ENCODE measurements at regions not wholly inside any gene's neighbourhood (a gene's known extent, or its start where the extent isn't known, plus 50 kb on each side); places are given as distances from the start of the nearest gene placed in this dataset.

GRCh38 chr4:16450724-16451123 is 224.5 kb upstream of the TAPT1 start:
- no peak for ATAC-seq
- Histone ChIP-seq H3K27ac (ENCODE audit: low read depth, low read length) (no peak overlapping the region), H3K9me3 (ENCODE audit: control insufficient read depth in 2 of 3, low read length in 3 of 3) (no peaks in the 10 kb centered on the region), H3K27me3 (ENCODE audit: control insufficient read depth in 2 of 2, insufficient read depth in 2 of 2, low read length in 2 of 2) (no peaks in the 10 kb centered on the region), H3K4me1 (ENCODE audit: control insufficient read depth in 2 of 2, insufficient read depth in 2 of 2, low read length in 2 of 2) (no peaks in the 10 kb centered on the region), H3K4me3 (ENCODE audit: low read length) (no peak overlapping the region), H3K36me3 (ENCODE audit: control insufficient read depth in 2 of 3, insufficient read depth in 3 of 3, low read length in 3 of 3) (no peaks in the 10 kb centered on the region)
- peaks cover 0 to 9% (median 0%) of the 10 kb centered on the region in 5 donors for H3K27me3 Mint-ChIP-seq
- no peak overlapping the region for H3K27ac Mint-ChIP-seq
- no peaks in the 10 kb centered on the region for H3K4me1 Mint-ChIP-seq
- intact Hi-C loops (cut with micrococcal nuclease), result no loop called here
- ChIA-PET POLR2A (no interaction called here), CTCF (no interaction called here)
- no peak for DNase-seq
- H3K4me3 Mint-ChIP-seq, result no peak overlapping the region
- no peaks in the 10 kb centered on the region for H3K36me3 Mint-ChIP-seq
- H3K9me3 Mint-ChIP-seq, result peaks cover 0 to 1% (median 0%) of the 10 kb centered on the region in 11 donors

- H3K4me1 ChIP-seq (ENCODE audit: control insufficient read depth in 2 of 2, insufficient read depth in 2 of 2, low read length in 2 of 2), result no peaks in the 10 kb centered on the region
- no peak for ATAC-seq
- no peak overlapping the region for H3K27ac Mint-ChIP-seq
- H3K4me3 Mint-ChIP-seq, result no peak overlapping the region
- no peak overlapping the region for H3K4me3 ChIP-seq (ENCODE audit: low read length)
- ChIA-PET POLR2A (no interaction called here), CTCF (no interaction called here)
- H3K27ac ChIP-seq (ENCODE audit: low read depth, low read length), result no peak overlapping the region
- H3K36me3 ChIP-seq (ENCODE audit: control insufficient read depth in 2 of 3, insufficient read depth in 3 of 3, low read length in 3 of 3), result no peaks in the 10 kb centered on the region
- no peaks in the 10 kb centered on the region for H3K36me3 Mint-ChIP-seq
- no peaks in the 10 kb centered on the region for H3K27me3 ChIP-seq (ENCODE audit: control insufficient read depth in 2 of 2, insufficient read depth in 2 of 2, low read length in 2 of 2)
- no peak for DNase-seq
- peaks cover 0 to 2% (median 0%) of the 10 kb centered on the region in 5 donors for H3K27me3 Mint-ChIP-seq
- intact Hi-C loops (cut with micrococcal nuclease), result no loop called here
- H3K9me3 ChIP-seq (ENCODE audit: control insufficient read depth in 2 of 3, low read length in 3 of 3), result no peaks in the 10 kb centered on the region
- H3K9me3 Mint-ChIP-seq, result peaks cover 0 to 1% (median 0%) of the 10 kb centered on the region in 11 donors
- no peaks in the 10 kb centered on the region for H3K4me1 Mint-ChIP-seq
Observed at GRCh38 chr4:16450031-16450430, 223.8 kb upstream of the TAPT1 start.

- DNase-seq, result no peak
- ChIA-PET CTCF (no interaction called here), POLR2A (no interaction called here)
- H3K27me3 ChIP-seq (ENCODE audit: control insufficient read depth in 2 of 2, insufficient read depth in 2 of 2, low read length in 2 of 2), result no peaks in the 10 kb centered on the region
- no peaks in the 10 kb centered on the region for H3K36me3 ChIP-seq (ENCODE audit: control insufficient read depth in 2 of 3, insufficient read depth in 3 of 3, low read length in 3 of 3)
- no peaks in the 10 kb centered on the region for H3K36me3 Mint-ChIP-seq
- no peaks in the 10 kb centered on the region for H3K9me3 ChIP-seq (ENCODE audit: control insufficient read depth in 2 of 3, low read length in 3 of 3)
- no peak for ATAC-seq
- H3K27me3 Mint-ChIP-seq, result no peaks in the 10 kb centered on the region
- no peaks in the 10 kb centered on the region for H3K9me3 Mint-ChIP-seq
- H3K4me1 ChIP-seq (ENCODE audit: control insufficient read depth in 2 of 2, insufficient read depth in 2 of 2, low read length in 2 of 2), result no peaks in the 10 kb centered on the region
- no peak overlapping the region for H3K27ac ChIP-seq (ENCODE audit: low read depth, low read length)
- no peak overlapping the region for H3K4me3 ChIP-seq (ENCODE audit: low read length)
- H3K4me3 Mint-ChIP-seq, result no peak overlapping the region
- intact Hi-C loops (cut with micrococcal nuclease), result no loop called here
- no peak overlapping the region for H3K27ac Mint-ChIP-seq
- H3K4me1 Mint-ChIP-seq, result no peaks in the 10 kb centered on the region
Observed at GRCh38 chr4:16449406-16449805, 223.1 kb upstream of the TAPT1 start.

- Histone ChIP-seq H3K27me3 (ENCODE audit: control insufficient read depth in 2 of 2, insufficient read depth in 2 of 2, low read length in 2 of 2) (no peaks in the 10 kb centered on the region), H3K27ac (ENCODE audit: low read depth, low read length) (no peak overlapping the region), H3K4me3 (ENCODE audit: low read length) (no peak overlapping the region), H3K36me3 (ENCODE audit: control insufficient read depth in 2 of 3, insufficient read depth in 3 of 3, low read length in 3 of 3) (no peaks in the 10 kb centered on the region), H3K4me1 (ENCODE audit: control insufficient read depth in 2 of 2, insufficient read depth in 2 of 2, low read length in 2 of 2) (no peaks in the 10 kb centered on the region), H3K9me3 (ENCODE audit: control insufficient read depth in 2 of 3, low read length in 3 of 3) (no peaks in the 10 kb centered on the region)
- Mint-ChIP-seq H3K36me3 (no peaks in the 10 kb centered on the region), H3K9me3 (no peaks in the 10 kb centered on the region), H3K4me1 (no peaks in the 10 kb centered on the region), H3K27ac (no peak overlapping the region), H3K4me3 (no peak overlapping the region), H3K27me3 (peaks cover 0 to 7% (median 0%) of the 10 kb centered on the region in 5 donors)
- DNase-seq (no peak), ATAC-seq (no peak)
- ChIA-PET CTCF (no interaction called here), POLR2A (no interaction called here)
- intact Hi-C loops (cut with micrococcal nuclease), result no loop called here
Observed at GRCh38 chr4:16448241-16448840, 222.1 kb upstream of the TAPT1 start.

GRCh38 chr4:16443504-16444088 is 217.3 kb upstream of the TAPT1 start:
- H3K4me3 Mint-ChIP-seq, result no peak overlapping the region
- no peaks in the 10 kb centered on the region for H3K36me3 Mint-ChIP-seq
- no peaks in the 10 kb centered on the region for H3K9me3 ChIP-seq (ENCODE audit: control insufficient read depth in 2 of 3, low read length in 3 of 3)
- intact Hi-C loops (cut with micrococcal nuclease), result loop anchor here (1.0 to 2.0 kb wide), 3 partner anchors 153 to 1003 kb away; no protein-coding TSS in a partner anchor
- H3K27ac ChIP-seq (ENCODE audit: low read depth, low read length), result no peak overlapping the region
- H3K27me3 Mint-ChIP-seq, result peaks cover 0 to 16% (median 8%) of the 10 kb centered on the region in 5 donors
- no peak for ATAC-seq
- no peaks in the 10 kb centered on the region for H3K27me3 ChIP-seq (ENCODE audit: control insufficient read depth in 2 of 2, insufficient read depth in 2 of 2, low read length in 2 of 2)
- H3K4me1 ChIP-seq (ENCODE audit: control insufficient read depth in 2 of 2, insufficient read depth in 2 of 2, low read length in 2 of 2), result no peaks in the 10 kb centered on the region
- peak in 2 of 9 donors; percentile 1 to 12 for DNase-seq
- H3K9me3 Mint-ChIP-seq, result peaks cover 0 to 4% (median 0%) of the 10 kb centered on the region in 11 donors
- H3K4me3 ChIP-seq (ENCODE audit: low read length), result no peak overlapping the region
- no peaks in the 10 kb centered on the region for H3K4me1 Mint-ChIP-seq
- H3K36me3 ChIP-seq (ENCODE audit: control insufficient read depth in 2 of 3, insufficient read depth in 3 of 3, low read length in 3 of 3), result no peaks in the 10 kb centered on the region
- ChIA-PET POLR2A (no interaction called here), CTCF (no interaction called here)
- no peak overlapping the region for H3K27ac Mint-ChIP-seq

GRCh38 chr4:16442296-16442695 is 216.0 kb upstream of the TAPT1 start:
- Mint-ChIP-seq H3K27me3 (peaks cover 0 to 16% (median 8%) of the 10 kb centered on the region in 5 donors), H3K4me1 (no peaks in the 10 kb centered on the region), H3K9me3 (peaks cover 0 to 16% (median 4%) of the 10 kb centered on the region in 11 donors), H3K36me3 (no peaks in the 10 kb centered on the region), H3K27ac (no peak overlapping the region), H3K4me3 (no peak overlapping the region)
- Histone ChIP-seq H3K27me3 (ENCODE audit: control insufficient read depth in 2 of 2, insufficient read depth in 2 of 2, low read length in 2 of 2) (no peaks in the 10 kb centered on the region), H3K36me3 (ENCODE audit: control insufficient read depth in 2 of 3, insufficient read depth in 3 of 3, low read length in 3 of 3) (no peaks in the 10 kb centered on the region), H3K27ac (ENCODE audit: low read depth, low read length) (no peak overlapping the region), H3K9me3 (ENCODE audit: control insufficient read depth in 2 of 3, low read length in 3 of 3) (peaks cover 0 to 8% (median 0%) of the 10 kb centered on the region in 3 experiments), H3K4me3 (ENCODE audit: low read length) (no peak overlapping the region), H3K4me1 (ENCODE audit: control insufficient read depth in 2 of 2, insufficient read depth in 2 of 2, low read length in 2 of 2) (no peaks in the 10 kb centered on the region)
- DNase-seq (no peak), ATAC-seq (no peak)
- ChIA-PET POLR2A (no interaction called here), CTCF (no interaction called here)
- intact Hi-C loops (cut with micrococcal nuclease), result loop anchor here in 1 of 2 donors (2.0 kb wide), 1 partner anchor 1005 kb away; no protein-coding TSS in a partner anchor

- POLR2A ChIA-PET, result no interaction called here
- no peaks in the 10 kb centered on the region for H3K4me1 ChIP-seq (ENCODE audit: control insufficient read depth in 2 of 2, insufficient read depth in 2 of 2, low read length in 2 of 2)
- H3K27ac Mint-ChIP-seq, result no peak overlapping the region
- intact Hi-C loops (cut with micrococcal nuclease), result no loop called here
- DNase-seq, result no peak
- CTCF ChIA-PET, result no interaction called here
- H3K9me3 Mint-ChIP-seq, result peaks cover 0 to 29% (median 4%) of the 10 kb centered on the region in 11 donors
- H3K27me3 ChIP-seq (ENCODE audit: control insufficient read depth in 2 of 2, insufficient read depth in 2 of 2, low read length in 2 of 2), result no peaks in the 10 kb centered on the region
- H3K9me3 ChIP-seq (ENCODE audit: control insufficient read depth in 2 of 3, low read length in 3 of 3), result peaks cover 0 to 8% (median 0%) of the 10 kb centered on the region in 3 experiments
- peaks cover 0 to under 1% (median 0%) of the 10 kb centered on the region in 5 donors for H3K36me3 Mint-ChIP-seq
- no peak overlapping the region for H3K4me3 Mint-ChIP-seq
- no peaks in the 10 kb centered on the region for H3K4me1 Mint-ChIP-seq
- H3K27ac ChIP-seq (ENCODE audit: low read depth, low read length), result no peak overlapping the region
- H3K4me3 ChIP-seq (ENCODE audit: low read length), result no peak overlapping the region
- H3K36me3 ChIP-seq (ENCODE audit: control insufficient read depth in 2 of 3, insufficient read depth in 3 of 3, low read length in 3 of 3), result no peaks in the 10 kb centered on the region
- ATAC-seq, result no peak
- H3K27me3 Mint-ChIP-seq, result peaks cover 0 to 18% (median 8%) of the 10 kb centered on the region in 5 donors
Observed at GRCh38 chr4:16439768-16440167, 213.5 kb upstream of the TAPT1 start.

All from naive thymus-derived CD4-positive, alpha-beta T cell (primary cell).